HepG2 (cell line): ENCODE measurements at regions not wholly inside any gene's neighbourhood (a gene's known extent, or its start where the extent isn't known, plus 50 kb on each side); places are given as distances from the start of the nearest gene placed in this dataset.

ENCODE experiments used
- AKNA ChIP-seq: sonication (generic); formaldehyde crosslinking; IDR thresholded peaks from 2 replicates; pipeline ENCODE4 v1.4.0; 2020; ENCODE audit warnings: missing genetic modification reagents, borderline replicate concordance
- ATM ChIP-seq: fragments of 450-650 bp; IDR thresholded peaks from 2 replicates; pipeline ENCODE4 v1.7.1; 2017; ENCODE audit warnings: mild to moderate bottlenecking, borderline replicate concordance
- CERS6 ChIP-seq: sonication (generic); formaldehyde crosslinking; IDR thresholded peaks from 2 replicates; pipeline ENCODE4 v1.5.0; 2020; ENCODE audit warnings: missing genetic modification reagents
- SMARCE1 ChIP-seq: fragments of 450-650 bp; IDR thresholded peaks from 2 replicates; pipeline ENCODE4 v1.6.1; 2017; ENCODE audit warnings: borderline replicate concordance
- TSC22D2 ChIP-seq: sonication (generic); formaldehyde crosslinking; IDR thresholded peaks from 2 replicates; pipeline ENCODE4 v1.5.1; 2020; ENCODE audit warnings: missing genetic modification reagents, mild to moderate bottlenecking, borderline replicate concordance
- ZNF407 ChIP-seq: sonication (generic); formaldehyde crosslinking; IDR thresholded peaks from one replicate; pipeline ENCODE4 v1.5.1; 2020; ENCODE audit warnings: mild to moderate bottlenecking, missing genetic modification reagents; ENCODE audit errors: not compliant biosample characterization
- ZNF570 ChIP-seq: sonication (generic); formaldehyde crosslinking; IDR thresholded peaks from 2 replicates; pipeline ENCODE4 v1.4.0; 2020; ENCODE audit warnings: mild to moderate bottlenecking, missing genetic modification reagents, borderline replicate concordance
- ZNF609 ChIP-seq: sonication (generic); formaldehyde crosslinking; IDR thresholded peaks from 2 replicates; pipeline ENCODE4 v1.4.0; 2020; ENCODE audit warnings: mild to moderate bottlenecking, missing genetic modification reagents, borderline replicate concordance
- ZNF782 ChIP-seq: sonication (generic); formaldehyde crosslinking; IDR thresholded peaks from 2 replicates; pipeline ENCODE4 v1.4.0; 2020; ENCODE audit warnings: missing genetic modification reagents, mild to moderate bottlenecking, borderline replicate concordance

GRCh38 chr19:56955637-56956216 lies 115.2 kb upstream of the PEG3 start (continued):
- TF ChIP-seq ZNF407: peak; percentile 53
- TF ChIP-seq ZNF609: peak; percentile 98
- peak; percentile 86; the same call in 1 of the 2 replicates for TF ChIP-seq ZNF570 (CRISPR knock-in tag)
- no peak for TF ChIP-seq CERS6
- no peak for TF ChIP-seq SMARCE1
- peak; percentile 93 for TF ChIP-seq TSC22D2 (CRISPR knock-in tag)
- peak; percentile 66; the same call in 1 of the 2 replicates for TF ChIP-seq ZNF782
- 0 out of 2 replicates have a peak, but pooled peaks have one; percentile 36 for TF ChIP-seq AKNA (CRISPR knock-in tag)
- no peak for TF ChIP-seq ATM
